Activated CD8-positive, alpha-beta memory T cell treated with anti-CD3 and anti-CD28 coated beads for 48 hours (primary cell): ENCODE measurements at regions not wholly inside any gene's neighbourhood (a gene's known extent, or its start where the extent isn't known, plus 50 kb on each side); places are given as distances from the start of the nearest gene placed in this dataset.

Experiments used
- DNase-seq, 3 experiments: peaks; one replicate each; pipeline ENCODE4 v3.0.0-alpha.2; 2020; ENCODE audit warnings: low read depth in 2 of 3, low spot score in 2 of 3

- DNase-seq, result no peak
Observed at GRCh38 chr14:76927971-76928700, 100.4 kb downstream of the IRF2BPL start.

DNA sequence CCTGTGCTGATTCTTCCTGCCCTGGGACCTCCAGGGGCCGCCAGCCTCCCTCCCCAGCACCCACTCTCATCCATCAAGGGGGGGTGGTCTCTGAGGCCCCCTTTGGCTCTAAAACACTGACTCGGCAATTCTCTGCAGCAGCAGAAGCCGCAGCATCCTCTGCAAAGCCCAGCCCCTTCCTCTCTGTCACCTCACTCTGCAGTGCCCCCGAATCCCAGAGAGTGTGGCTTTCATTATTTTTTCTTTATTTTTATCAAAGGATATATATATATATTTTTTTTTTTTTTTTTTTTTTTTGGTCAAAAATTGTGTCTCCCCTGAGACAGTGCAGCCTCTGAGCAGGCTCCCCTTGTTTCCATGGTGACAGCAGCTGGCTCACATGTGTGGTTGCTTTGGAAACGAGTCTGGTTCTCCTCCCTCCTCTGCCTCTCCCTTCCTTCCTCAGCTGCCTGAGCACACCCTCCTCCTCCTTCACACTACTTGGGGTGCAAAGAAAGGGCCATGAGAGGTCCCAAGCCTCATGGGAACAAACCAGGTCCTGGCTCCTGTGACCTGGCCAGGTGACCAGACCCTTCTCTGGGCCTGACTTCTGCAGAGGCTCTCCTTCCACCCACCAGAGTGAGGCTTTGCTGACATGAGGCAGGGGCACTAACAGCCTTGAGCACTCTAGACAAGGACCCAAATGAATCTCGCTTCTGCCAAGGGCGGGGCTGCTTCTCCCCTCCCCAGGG, 100.5 kb downstream of the LRRC74A start:
- DNase-seq, result no peak

DNA sequence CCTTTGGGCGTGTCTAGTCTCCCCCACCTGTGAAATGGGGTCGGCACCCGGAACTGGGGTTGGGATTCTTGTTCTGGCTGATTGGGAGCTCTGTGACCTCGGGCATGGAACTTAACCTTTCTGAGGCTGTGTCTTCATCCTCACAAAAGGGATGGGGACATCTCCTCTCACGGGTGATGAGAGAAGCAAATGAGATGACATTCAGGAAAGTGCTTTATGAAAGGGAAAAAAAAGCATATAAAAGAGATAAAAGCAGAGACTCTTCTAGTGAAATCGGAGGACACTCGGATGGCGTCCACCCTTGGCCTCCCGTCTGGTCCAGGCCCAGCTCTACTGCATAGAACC, 98.9 kb downstream of the LRRC74A start:
- DNase-seq, result no peak

GRCh38 chr14:76924371-76925096, 98.3 kb downstream of the LRRC74A start:
- DNase-seq, result no peak

DNA sequence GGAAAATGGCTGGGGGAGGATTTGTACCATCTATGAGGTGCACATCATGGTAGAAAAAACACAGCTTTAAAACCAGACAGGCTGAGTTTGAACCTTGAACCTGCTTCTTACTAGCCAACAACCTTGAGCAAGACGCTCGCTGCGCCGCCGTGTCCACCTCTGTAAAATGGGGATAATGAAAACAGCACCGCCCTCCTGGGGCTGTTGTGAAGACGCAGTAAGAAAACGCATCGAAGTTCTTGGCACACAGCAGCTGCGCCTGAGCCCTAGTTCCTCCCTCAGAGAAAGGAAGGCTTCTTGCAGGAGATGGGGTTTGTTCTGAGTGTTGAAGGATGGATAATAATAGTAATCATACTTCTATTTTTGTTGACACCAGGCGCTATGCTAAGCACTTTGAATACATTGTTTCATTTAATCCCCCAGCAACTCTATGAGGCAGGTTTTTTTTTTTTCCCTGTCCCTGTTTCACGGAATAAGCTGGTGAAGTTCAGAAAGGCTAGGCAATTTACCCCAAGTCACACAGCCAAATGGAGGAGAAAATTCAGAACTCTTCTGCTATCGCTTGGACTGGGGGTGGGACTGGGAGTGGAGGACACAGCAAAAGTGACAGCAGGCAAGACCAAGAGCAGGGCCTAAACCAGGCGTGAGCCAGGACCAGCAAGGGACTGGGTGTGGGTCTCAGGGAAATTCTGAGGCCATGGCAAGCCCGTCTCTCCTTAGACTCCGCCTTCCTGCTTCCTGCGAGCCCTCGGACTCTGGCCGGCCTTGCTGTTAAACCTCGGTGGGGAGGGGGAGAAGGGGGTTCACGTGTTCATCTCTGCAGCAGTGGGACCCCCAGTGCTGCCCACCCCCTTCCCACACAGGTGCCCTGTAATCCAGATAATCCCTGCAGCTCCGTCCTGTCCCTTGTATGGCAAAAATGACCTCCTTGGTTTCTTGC, 97.5 kb downstream of the LRRC74A start:
- no peak for DNase-seq

GRCh38 chr14:76922584-76922983, 96.4 kb downstream of the LRRC74A start:
- DNase-seq, result no peak

GRCh38 chr14:76922092-76922491, 95.9 kb downstream of the LRRC74A start:
- DNase-seq, result no peak

- DNase-seq, result no peak
Observed at GRCh38 chr14:76921088-76921399, 94.8 kb downstream of the LRRC74A start.

DNA sequence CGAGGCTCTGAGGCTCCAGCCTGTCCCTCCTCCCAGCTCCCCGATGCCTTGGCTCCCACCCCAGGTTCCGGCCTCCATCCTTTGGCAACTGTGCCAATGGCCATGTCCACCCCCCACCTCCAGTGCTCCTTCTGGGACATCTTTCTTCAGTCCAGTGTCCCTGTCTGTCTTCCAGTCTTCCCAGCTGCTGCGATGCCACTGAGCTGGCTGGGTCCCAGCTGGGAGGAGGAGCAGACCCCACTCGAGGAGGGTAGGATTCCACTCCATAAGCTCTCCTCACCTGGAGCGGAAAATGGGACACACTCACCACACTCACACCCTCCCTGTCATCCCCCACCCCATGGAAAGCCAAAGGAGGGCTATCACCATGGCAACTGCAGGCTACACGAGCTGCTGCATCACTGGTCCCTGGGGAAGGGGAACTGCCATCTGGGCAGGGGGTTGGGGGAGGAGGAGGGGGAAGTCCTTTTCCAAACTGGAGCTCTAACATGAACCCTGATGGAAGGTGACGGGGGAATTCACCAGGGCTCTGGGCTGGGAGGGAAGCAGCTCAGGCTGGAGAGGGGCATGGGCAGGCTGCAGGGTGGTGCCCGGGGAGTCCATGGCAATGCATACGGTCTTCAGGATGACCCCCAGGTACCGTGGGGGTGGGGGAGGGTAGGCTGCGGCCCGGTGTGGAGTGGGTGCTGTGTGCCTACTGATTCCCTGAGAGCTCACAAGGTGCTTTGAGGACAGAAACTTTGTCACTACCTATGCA, 94.3 kb downstream of the LRRC74A start:
- no peak for DNase-seq

GRCh38 chr14:76919431-76920330, 93.5 kb downstream of the LRRC74A start:
- DNase-seq, result no peak
